Spleen (tissue), 11 donors: ENCODE measurements at regions not wholly inside any gene's neighbourhood (a gene's known extent, or its start where the extent isn't known, plus 50 kb on each side); places are given as distances from the start of the nearest gene placed in this dataset.

Source experiments
- DNase-seq: peaks from one replicate; pipeline ENCODE4 v3.0.0-alpha.2; 2020
- H3K27ac ChIP-seq, 8 donors: fragments of 200-600 bp; sonication (generic) in 7 of 8; 1 replicate in 4 of 8; 2 replicates in 4 of 8; pipeline versions ENCODE4 v1.5.0 to v1.8.0; 2016 to 2021; ENCODE audit warnings: inconsistent platforms in 4 of 8, mild to moderate bottlenecking in 4 of 8, moderate library complexity in 1 of 8
- H3K27me3 ChIP-seq, 7 donors: fragments of 200-600 bp; sonication (generic) in 6 of 7; replicated peaks in 1 of 7; 1 replicate in 4 of 7; 2 replicates in 3 of 7; pipeline versions ENCODE4 v1.5.0 to v1.8.0; 2016 to 2021; ENCODE audit warnings: inconsistent platforms in 3 of 7, mild to moderate bottlenecking in 1 of 7
- H3K36me3 ChIP-seq, 6 donors: fragments of 200-600 bp; sonication (generic) in 5 of 6; 1 replicate in 4 of 6; 2 replicates in 2 of 6; pipeline versions ENCODE4 v1.5.0 to v1.8.0; 2016 to 2021; ENCODE audit warnings: inconsistent platforms in 2 of 6
- H3K4me1 ChIP-seq, 6 donors: fragments of 200-600 bp; sonication (generic) in 5 of 6; 1 replicate in 3 of 6; 2 replicates in 3 of 6; pipeline versions ENCODE4 v1.5.0 to v1.8.0; 2016 to 2021; ENCODE audit warnings: inconsistent platforms in 3 of 6
- H3K4me3 ChIP-seq, 8 donors: fragments of 200-600 bp; sonication (generic) in 7 of 8; 1 replicate in 4 of 8; 2 replicates in 4 of 8; pipeline versions ENCODE4 v1.5.0 to v1.8.0; 2016 to 2021; ENCODE audit warnings: inconsistent platforms in 4 of 8, mild to moderate bottlenecking in 4 of 8, moderate library complexity in 2 of 8
- H3K9me3 ChIP-seq, 8 donors: fragments of 200-600 bp; sonication (generic) in 7 of 8; 1 replicate in 4 of 8; 2 replicates in 4 of 8; pipeline versions ENCODE4 v1.5.0 to v1.8.0; 2016 to 2021; ENCODE audit warnings: inconsistent platforms in 4 of 8
- CTCF ChIP-seq, 11 experiments: fragments of 200-600 bp in 7 of 11; fragments of 450-650 bp in 4 of 11; sonication (generic) in 4 of 11; IDR thresholded peaks in 8 of 11; conservative IDR thresholded peaks in 3 of 11; 1 replicate in 7 of 11; 2 replicates in 4 of 11; pipeline versions ENCODE4 v1.4.0 to v1.8.0; 2016 to 2021; ENCODE audit warnings: antibody characterized with exemption in 11 of 11, inconsistent platforms in 4 of 11, mild to moderate bottlenecking in 1 of 11
- POLR2A ChIP-seq, 3 donors: fragments of 450-650 bp; IDR thresholded peaks; one replicate each; pipeline ENCODE4 v1.5.1; 2017; ENCODE audit warnings: antibody characterized with exemption in 3 of 3, mild to moderate bottlenecking in 1 of 3
- POLR2AphosphoS5 ChIP-seq, 3 donors: sonication (generic); formaldehyde crosslinking; IDR thresholded peaks; one replicate each; pipeline ENCODE4 v1.5.1; 2017; ENCODE audit warnings: antibody characterized with exemption in 3 of 3
- WGBS, 5 donors: extraction: QIAGEN DNeasy Blood & Tissue Kit in 3 of 5; methylation state at CpG; one replicate each; pipeline versions ENCODE4 v1.1.5 to v1.1.7; 2013 to 2018; 5-methylcytosine and 5-hydroxymethylcytosine counted together
- intact Hi-C: fragments of 100-400 bp; cut with DNase I; formaldehyde crosslinking; loops from one replicate; pipeline ENCODE4 v1.15.0; 2023; ENCODE audit warnings: low total_unique reads
- donor health status: healthy with polysubstance abuse.
- donor health status: DM: no; HTN: no; CAD: no; lungs with moderate emphysema.
- donor health status: DM: no; HTN: no; CAD: no.
- donor health status: Bipolar disorder and iron deficiency.
- donor health status: healthy.
- donor health status: DM: no; HTN: no; CAD: no.
- donor health status: DM: yes; HTN: yes; CAD: no.

GRCh38 chr2:120481446-120482194, 135.7 kb downstream of the INHBB start:
- DNase-seq, result peak; percentile 61
- no peak overlapping the region for H3K4me3 ChIP-seq
- TF ChIP-seq POLR2AphosphoS5 (IDR thresholded peaks at IDR 0.05), result no peak
- TF ChIP-seq CTCF (IDR thresholded peaks at IDR 0.05 in 8 of 11, conservative IDR thresholded peaks at IDR 0.05 in 3 of 11), result no peak
- TF ChIP-seq POLR2A (IDR thresholded peaks at IDR 0.05), result no peak
- WGBS, 5 donors, result 90 to 95% (median 92%) methylated on average over 12 to 17 of the region's 17 CpGs
- no peaks in the 10 kb centered on the region for H3K36me3 ChIP-seq
- peaks cover 0 to 15% (median 0%) of the 10 kb centered on the region in 7 donors for H3K27me3 ChIP-seq
- no peaks in the 10 kb centered on the region for H3K4me1 ChIP-seq
- intact Hi-C loops, result no loop called here
- H3K27ac ChIP-seq, result no peak overlapping the region
- H3K9me3 ChIP-seq, result no peaks in the 10 kb centered on the region

DNA sequence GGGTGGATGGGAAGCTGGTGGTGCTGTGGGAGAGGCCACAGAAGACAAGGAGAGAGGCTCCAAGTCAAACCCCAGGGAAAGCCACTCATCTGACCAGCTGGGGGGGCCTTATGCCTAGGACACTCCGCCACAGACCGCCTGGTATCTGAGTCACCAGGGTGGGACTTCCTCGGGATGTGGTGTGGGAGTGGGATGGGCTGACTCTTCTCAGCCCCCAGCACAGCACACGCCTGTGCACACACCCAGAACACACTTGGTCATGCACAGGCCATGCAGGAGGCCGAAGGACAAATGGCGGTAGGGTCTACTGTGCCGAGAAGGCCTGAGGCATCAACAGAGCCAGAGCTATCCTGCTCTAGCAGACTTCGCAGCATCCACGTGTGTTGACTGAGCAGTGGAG, 136.4 kb downstream of the INHBB start:
- intact Hi-C loops, result no loop called here
- peak; percentile 57 for DNase-seq

DNA sequence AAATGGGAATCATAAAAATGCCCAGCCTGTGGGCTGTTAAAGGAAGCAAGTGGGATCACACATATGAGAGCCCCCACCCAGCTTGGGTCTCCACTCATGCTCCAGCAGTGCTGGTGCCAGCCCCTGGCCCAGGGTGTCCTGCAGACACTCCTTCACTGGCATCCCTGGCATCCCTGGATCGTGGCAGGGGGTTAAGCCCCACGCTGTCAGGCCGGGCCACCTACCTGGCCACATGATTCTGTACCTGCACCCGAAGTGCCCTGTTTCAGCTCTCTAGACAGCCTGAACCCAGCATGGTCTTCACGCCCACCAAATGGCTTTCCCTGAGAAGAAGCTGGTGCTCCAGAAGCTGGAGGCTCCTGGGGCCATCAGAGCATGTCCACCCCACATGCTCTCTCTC, 137.4 kb downstream of the INHBB start:
- WGBS, 5 donors, result 77 to 100% (median 80%) methylated on average over 1 to 5 of the region's 5 CpGs
- no peak overlapping the region for H3K4me3 ChIP-seq
- no peak overlapping the region for H3K27ac ChIP-seq
- TF ChIP-seq POLR2A (IDR thresholded peaks at IDR 0.05) (no peak), CTCF (IDR thresholded peaks at IDR 0.05 in 8 of 11, conservative IDR thresholded peaks at IDR 0.05 in 3 of 11) (no peak), POLR2AphosphoS5 (IDR thresholded peaks at IDR 0.05) (no peak)
- intact Hi-C loops, result no loop called here
- H3K4me1 ChIP-seq, result no peaks in the 10 kb centered on the region
- no peaks in the 10 kb centered on the region for H3K36me3 ChIP-seq
- H3K27me3 ChIP-seq, result peaks cover 0 to 23% (median 0%) of the 10 kb centered on the region in 7 donors
- DNase-seq, result peak; percentile 71
- no peaks in the 10 kb centered on the region for H3K9me3 ChIP-seq

More for the DNA sequence above, 136.4 kb downstream of the INHBB start:
- Histone ChIP-seq H3K27me3 (peaks cover 0 to 15% (median 0%) of the 10 kb centered on the region in 7 donors), H3K9me3 (no peaks in the 10 kb centered on the region), H3K4me3 (no peak overlapping the region), H3K27ac (no peak overlapping the region), H3K36me3 (no peaks in the 10 kb centered on the region), H3K4me1 (no peaks in the 10 kb centered on the region)
- no peak for TF ChIP-seq CTCF (IDR thresholded peaks at IDR 0.05 in 8 of 11, conservative IDR thresholded peaks at IDR 0.05 in 3 of 11)
- no peak for TF ChIP-seq POLR2AphosphoS5 (IDR thresholded peaks at IDR 0.05)
- no peak for TF ChIP-seq POLR2A (IDR thresholded peaks at IDR 0.05)
- 76 to 94% (median 92%) methylated on average over 5 to 9 of the region's 9 CpGs for WGBS, 5 donors

- no peaks in the 10 kb centered on the region for H3K9me3 ChIP-seq
- H3K27ac ChIP-seq, result no peak overlapping the region
- peaks cover 0 to 37% (median 0%) of the 10 kb centered on the region in 7 donors for H3K27me3 ChIP-seq
- 72 to 93% (median 86%) methylated on average over 7 of the region's 7 CpGs for WGBS, 5 donors
- no peaks in the 10 kb centered on the region for H3K36me3 ChIP-seq
- TF ChIP-seq CTCF (IDR thresholded peaks at IDR 0.05 in 8 of 11, conservative IDR thresholded peaks at IDR 0.05 in 3 of 11), result no peak
- TF ChIP-seq POLR2A (IDR thresholded peaks at IDR 0.05), result no peak
- no peak for TF ChIP-seq POLR2AphosphoS5 (IDR thresholded peaks at IDR 0.05)
- no peaks in the 10 kb centered on the region for H3K4me1 ChIP-seq
- H3K4me3 ChIP-seq, result no peak overlapping the region
- peak; percentile 63 for DNase-seq
- intact Hi-C loops, result no loop called here
These were observed 139.2 kb downstream of the INHBB start for GRCh38 chr2:120485096-120485495.
